ENCODE measurements at regions not wholly inside any gene's neighbourhood (a gene's known extent, or its start where the extent isn't known, plus 50 kb on each side); places are given as distances from the start of the nearest gene placed in this dataset.

- TF ChIP-seq CTCF (IDR thresholded peaks at IDR 0.05): no peak
- no peak for TF ChIP-seq ZFX (IDR thresholded peaks at IDR 0.05; ENCODE audit: borderline replicate concordance)
Observed at GRCh38 chr6:141561154-141561553, 571.6 kb upstream of the GJE1 start.
